ENCODE measurements at regions not wholly inside any gene's neighbourhood (a gene's known extent, or its start where the extent isn't known, plus 50 kb on each side); places are given as distances from the start of the nearest gene placed in this dataset.
"Not testable (repeated sequence)": the region's sequence is repeated elsewhere in the genome, so short reads cannot be mapped to it uniquely, and the experiment has no call there.

GRCh38 chr7:121744319-121744718, 128.6 kb upstream of the PTPRZ1 start:
- TF ChIP-seq CTCF (IDR thresholded peaks at IDR 0.05), result no peak
- H3K27ac ChIP-seq, result no peak overlapping the region
- no peaks in the 10 kb centered on the region for H3K36me3 ChIP-seq
- no peaks in the 10 kb centered on the region for H3K9me3 ChIP-seq
- H3K27me3 ChIP-seq, result no peaks in the 10 kb centered on the region
- H3K4me3 ChIP-seq, result no peak overlapping the region
- H3K4me1 ChIP-seq, result no peaks in the 10 kb centered on the region
- intact Hi-C loops (cut with DNase I), result no loop called here
- no peak for ATAC-seq
- no peak for DNase-seq

- ATAC-seq (no peak), DNase-seq (no peak)
- Histone ChIP-seq H3K9me3 (no peaks in the 10 kb centered on the region), H3K27ac (no peak overlapping the region), H3K27me3 (no peaks in the 10 kb centered on the region), H3K4me3 (no peak overlapping the region), H3K4me1 (no peaks in the 10 kb centered on the region), H3K36me3 (no peaks in the 10 kb centered on the region)
- intact Hi-C loops (cut with DNase I), result no loop called here
- TF ChIP-seq CTCF (IDR thresholded peaks at IDR 0.05), result no peak
Measured at GRCh38 chr7:121741896-121742295, 131.1 kb upstream of the PTPRZ1 start.

- Histone ChIP-seq H3K36me3 (no peaks in the 10 kb centered on the region), H3K4me3 (no peak overlapping the region), H3K9me3 (no peaks in the 10 kb centered on the region), H3K27ac (no peak overlapping the region), H3K27me3 (no peaks in the 10 kb centered on the region), H3K4me1 (no peaks in the 10 kb centered on the region)
- TF ChIP-seq CTCF (IDR thresholded peaks at IDR 0.05), result no peak
- no peak for ATAC-seq
- intact Hi-C loops (cut with DNase I), result no loop called here
- DNase-seq, result no peak
Measured at GRCh38 chr7:121739465-121739864, 133.5 kb upstream of the PTPRZ1 start.

- Histone ChIP-seq H3K27me3 (no peaks in the 10 kb centered on the region), H3K4me3 (no peak overlapping the region), H3K36me3 (no peaks in the 10 kb centered on the region), H3K27ac (no peak overlapping the region), H3K4me1 (no peaks in the 10 kb centered on the region), H3K9me3 (peaks cover 4% of the 10 kb centered on the region)
- intact Hi-C loops (cut with DNase I), result no loop called here
- ATAC-seq (no peak), DNase-seq (no peak)
- TF ChIP-seq CTCF (IDR thresholded peaks at IDR 0.05), result no peak
Measured at GRCh38 chr7:121730869-121731268, 142.1 kb upstream of the PTPRZ1 start.

GRCh38 chr7:121714559-121715303, 158.2 kb upstream of the PTPRZ1 start:
- H3K27ac ChIP-seq, result no peak overlapping the region
- peak; percentile 41 for ATAC-seq

GRCh38 chr7:121712961-121713360, 160.0 kb upstream of the PTPRZ1 start:
- H3K9me3 ChIP-seq; DNase-seq; H3K4me1 ChIP-seq; intact Hi-C loops (cut with DNase I); H3K27me3 ChIP-seq; ATAC-seq; H3K4me3 ChIP-seq; H3K27ac ChIP-seq; H3K36me3 ChIP-seq: not testable (repeated sequence)

More at GRCh38 chr7:121714559-121715303, 158.2 kb upstream of the PTPRZ1 start:
- H3K4me1 ChIP-seq, result no peaks in the 10 kb centered on the region
- no peak for DNase-seq
- intact Hi-C loops (cut with DNase I), result no loop called here
- TF ChIP-seq CTCF (IDR thresholded peaks at IDR 0.05), result no peak
- H3K36me3 ChIP-seq, result no peaks in the 10 kb centered on the region
- H3K4me3 ChIP-seq, result no peak overlapping the region
- H3K27me3 ChIP-seq, result no peaks in the 10 kb centered on the region
- H3K9me3 ChIP-seq, result no peaks in the 10 kb centered on the region

All from upper lobe of right lung (tissue), 1 donor.